ENCODE measurements at regions not wholly inside any gene's neighbourhood (a gene's known extent, or its start where the extent isn't known, plus 50 kb on each side); places are given as distances from the start of the nearest gene placed in this dataset.

GRCh38 chr15:61481886-61482285 lies 252.8 kb upstream of the RORA start:
- WGBS (ENCODE audit: insufficient coverage, low coverage, missing lambda C conversion rate), result 0% methylated on average over 1 of the region's 1 CpG
- intact Hi-C loops (cut with micrococcal nuclease), result no loop called here
- Histone ChIP-seq H3K9me3 (replicated peaks; ENCODE audit: control insufficient read depth, insufficient read depth, low read depth, low read length) (no peaks in the 10 kb centered on the region), H3K4me1 (replicated peaks in 1 of 2; ENCODE audit: control insufficient read depth in 2 of 2, insufficient read depth in 2 of 2, low read length in 2 of 2) (no peaks in the 10 kb centered on the region), H3K4me3 (no peak overlapping the region), H3K9me1 (ENCODE audit: control insufficient read depth, insufficient read depth, low read length) (no peaks in the 10 kb centered on the region), H3K79me2 (ENCODE audit: control insufficient read depth, insufficient read depth, low read length) (no peaks in the 10 kb centered on the region), H3K27me3 (ENCODE audit: control insufficient read depth in 2 of 2, insufficient read depth in 2 of 2, low read length in 2 of 2) (peaks cover 0 to 5% of the 10 kb centered on the region in 2 experiments; a peak in 1 of 5 replicates), H3K4me2 (ENCODE audit: insufficient read depth, low read length) (no peak overlapping the region), H3K36me3 (ENCODE audit: control insufficient read depth, insufficient read depth, low read length) (no peaks in the 10 kb centered on the region), H4K20me1 (replicated peaks; ENCODE audit: control insufficient read depth, insufficient read depth, low read length) (no peaks in the 10 kb centered on the region), H3K27ac (ENCODE audit: extremely low read depth, low read depth, low read length) (no peak overlapping the region), H3K9ac (ENCODE audit: insufficient read depth in 1 of 2, low read depth in 2 of 2, low read length in 2 of 2) (no peak overlapping the region), H2AFZ (ENCODE audit: low read depth, low read length) (no peak overlapping the region)
- no peak for ATAC-seq
- in situ Hi-C loops (cut with MboI), result no loop called here
- TF ChIP-seq POLR2AphosphoS5 (IDR thresholded peaks at IDR 0.05; ENCODE audit: control insufficient read depth, insufficient read depth, low read depth, low read length) (no peak), MLX (CRISPR knock-in tag; conservative IDR thresholded peaks at IDR 0.05) (no peak), ZNF696 (CRISPR knock-in tag; conservative IDR thresholded peaks at IDR 0.05) (no peak), TAF15 (IDR thresholded peaks at IDR 0.05; ENCODE audit: low read depth, low read length) (no peak), HNRNPUL1 (IDR thresholded peaks at IDR 0.05; ENCODE audit: low read length) (no peak)
- no peak for FAIRE-seq
- ChIA-PET CTCF (ENCODE audit: low intra/inter-chr PET ratio) (no interaction called here), POLR2A (no interaction called here)
- no TSS peak for BruUV-seq (replicated peaks)
- DNase-seq (ENCODE audit: extremely low read depth in 1 of 4, low spot score in 3 of 4), result no peak

GRCh38 chr15:61480863-61481262 lies 251.8 kb upstream of the RORA start:
- Histone ChIP-seq H3K4me3 (no peak overlapping the region), H4K20me1 (replicated peaks; ENCODE audit: control insufficient read depth, insufficient read depth, low read length) (no peaks in the 10 kb centered on the region), H3K9me3 (replicated peaks; ENCODE audit: control insufficient read depth, insufficient read depth, low read depth, low read length) (no peaks in the 10 kb centered on the region), H3K36me3 (ENCODE audit: control insufficient read depth, insufficient read depth, low read length) (no peaks in the 10 kb centered on the region), H3K27me3 (ENCODE audit: control insufficient read depth in 2 of 2, insufficient read depth in 2 of 2, low read length in 2 of 2) (peaks cover 0 to 5% of the 10 kb centered on the region in 2 experiments; a peak in 1 of 5 replicates), H2AFZ (ENCODE audit: low read depth, low read length) (no peak overlapping the region), H3K79me2 (ENCODE audit: control insufficient read depth, insufficient read depth, low read length) (no peaks in the 10 kb centered on the region), H3K27ac (ENCODE audit: extremely low read depth, low read depth, low read length) (no peak overlapping the region), H3K4me1 (replicated peaks in 1 of 2; ENCODE audit: control insufficient read depth in 2 of 2, insufficient read depth in 2 of 2, low read length in 2 of 2) (no peaks in the 10 kb centered on the region), H3K4me2 (ENCODE audit: insufficient read depth, low read length) (no peak overlapping the region), H3K9me1 (ENCODE audit: control insufficient read depth, insufficient read depth, low read length) (no peaks in the 10 kb centered on the region), H3K9ac (ENCODE audit: insufficient read depth in 1 of 2, low read depth in 2 of 2, low read length in 2 of 2) (no peak overlapping the region)
- DNase-seq (ENCODE audit: extremely low read depth in 1 of 4, low spot score in 3 of 4) (peak in 1 of 4 experiments; percentile 1), FAIRE-seq (no peak), ATAC-seq (no peak)
- ChIA-PET POLR2A (interaction anchor here (0.8 to 1.1 kb wide), 3 partner anchors 10 to 79 kb away, joined by 3 read pairs; no protein-coding TSS in a partner anchor), CTCF (ENCODE audit: low intra/inter-chr PET ratio) (no interaction called here)
- intact Hi-C loops (cut with micrococcal nuclease), result no loop called here
- in situ Hi-C loops (cut with MboI), result no loop called here
- no TSS peak for BruUV-seq (replicated peaks)
- 1% methylated on average over 5 of the region's 5 CpGs for whole genome bisulfite sequencing (ENCODE audit: insufficient coverage, low coverage, missing lambda C conversion rate)
- TF ChIP-seq YY1 (IDR thresholded peaks at IDR 0.05; ENCODE audit: borderline replicate concordance in 1 of 3, control insufficient read depth in 1 of 3, extremely low read depth in 1 of 3, insufficient read depth in 3 of 3, insufficient read length in 1 of 3, insufficient replicate concordance in 2 of 3, low read depth in 1 of 3, low read length in 2 of 3) (no peak), POLR3G (IDR thresholded peaks at IDR 0.05; ENCODE audit: extremely low read depth, insufficient read length, insufficient replicate concordance) (no peak), ARID3A (IDR thresholded peaks at IDR 0.05; ENCODE audit: borderline replicate concordance, low read depth, low read length) (no peak), SMAD1 (IDR thresholded peaks at IDR 0.05; ENCODE audit: low read depth, low read length, partially characterized antibody) (no peak), CBX8 (IDR thresholded peaks at IDR 0.05; ENCODE audit: borderline replicate concordance, extremely low read depth, low read depth, low read length, poor library complexity, severe bottlenecking) (no peak), KDM1A (IDR thresholded peaks at IDR 0.05) (no peak)

All from K562 (cell line).